ENCODE measurements at regions not wholly inside any gene's neighbourhood (a gene's known extent, or its start where the extent isn't known, plus 50 kb on each side); places are given as distances from the start of the nearest gene placed in this dataset.

GRCh38 chr3:6110451-6110850 is 750.5 kb upstream of the GRM7 start:
- no peak for TF ChIP-seq POLR2AphosphoS5 (IDR thresholded peaks at IDR 0.05)
- no peak for TF ChIP-seq CTCF (IDR thresholded peaks at IDR 0.05)
